Fibroblast of the aortic adventitia (primary cell): ENCODE measurements at regions not wholly inside any gene's neighbourhood (a gene's known extent, or its start where the extent isn't known, plus 50 kb on each side); places are given as distances from the start of the nearest gene placed in this dataset.

Experiments
- DNase-seq: peaks from one replicate; pipeline ENCODE4 v3.0.0-alpha.2; 2010; ENCODE audit warnings: low read depth
- H3K4me3 ChIP-seq: 2 replicates; pipeline ENCODE4 v1.5.1; 2011; ENCODE audit warnings: low read depth, mild to moderate bottlenecking, control low read depth, low read length, moderate library complexity
- TF ChIP-seq, protein P1 (sequence below): IDR thresholded peaks from 2 replicates; pipeline ENCODE4 v1.5.1; 2011; ENCODE audit warnings: mild to moderate bottlenecking, low read length, control low read depth, inconsistent platforms; ENCODE audit not compliant: insufficient read depth

DNA sequence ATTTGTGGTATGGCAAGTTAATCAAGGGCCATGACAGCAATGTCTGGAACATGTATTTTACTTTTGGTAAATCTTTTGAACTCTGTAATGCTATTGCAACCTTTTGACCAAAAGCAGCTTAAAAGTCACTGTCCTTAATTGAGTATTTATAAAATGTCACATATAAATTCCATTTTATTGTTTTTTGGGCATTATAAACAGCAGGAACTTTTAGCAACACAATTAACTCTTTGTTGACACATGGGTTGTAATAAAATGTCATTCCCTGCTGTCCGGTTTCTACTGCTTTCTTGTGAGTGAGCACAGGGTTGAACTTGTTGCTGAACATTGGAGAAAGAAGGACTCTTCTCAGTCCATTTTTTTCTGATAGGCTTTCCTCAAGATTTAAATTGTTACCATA lies 1923.1 kb downstream of the PCDH9 start:
- DNase-seq: no peak
- no peak overlapping the region for H3K4me3 ChIP-seq
- TF ChIP-seq, protein P1, sequence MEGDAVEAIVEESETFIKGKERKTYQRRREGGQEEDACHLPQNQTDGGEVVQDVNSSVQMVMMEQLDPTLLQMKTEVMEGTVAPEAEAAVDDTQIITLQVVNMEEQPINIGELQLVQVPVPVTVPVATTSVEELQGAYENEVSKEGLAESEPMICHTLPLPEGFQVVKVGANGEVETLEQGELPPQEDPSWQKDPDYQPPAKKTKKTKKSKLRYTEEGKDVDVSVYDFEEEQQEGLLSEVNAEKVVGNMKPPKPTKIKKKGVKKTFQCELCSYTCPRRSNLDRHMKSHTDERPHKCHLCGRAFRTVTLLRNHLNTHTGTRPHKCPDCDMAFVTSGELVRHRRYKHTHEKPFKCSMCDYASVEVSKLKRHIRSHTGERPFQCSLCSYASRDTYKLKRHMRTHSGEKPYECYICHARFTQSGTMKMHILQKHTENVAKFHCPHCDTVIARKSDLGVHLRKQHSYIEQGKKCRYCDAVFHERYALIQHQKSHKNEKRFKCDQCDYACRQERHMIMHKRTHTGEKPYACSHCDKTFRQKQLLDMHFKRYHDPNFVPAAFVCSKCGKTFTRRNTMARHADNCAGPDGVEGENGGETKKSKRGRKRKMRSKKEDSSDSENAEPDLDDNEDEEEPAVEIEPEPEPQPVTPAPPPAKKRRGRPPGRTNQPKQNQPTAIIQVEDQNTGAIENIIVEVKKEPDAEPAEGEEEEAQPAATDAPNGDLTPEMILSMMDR: no peak

DNA sequence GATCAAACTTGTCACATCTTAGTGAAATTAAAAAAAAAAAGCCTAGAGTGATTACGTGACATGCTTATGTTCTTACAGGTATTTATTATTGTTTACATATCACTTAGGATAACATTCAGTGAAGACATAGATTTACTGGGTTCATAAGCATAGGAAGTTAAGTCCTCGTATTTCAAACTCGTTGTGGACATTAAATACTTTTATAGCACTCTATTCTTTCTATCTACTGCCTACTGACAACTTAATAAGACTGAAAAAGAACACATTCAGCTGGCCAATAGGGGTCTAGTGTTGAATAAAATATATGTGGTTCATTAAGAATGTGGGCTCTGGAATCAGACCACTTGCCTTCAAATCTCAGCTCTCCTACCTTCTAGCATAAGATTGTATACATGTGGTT lies 1927.4 kb downstream of the PCDH9 start:
- no peak overlapping the region for H3K4me3 ChIP-seq
- no peak for DNase-seq
- TF ChIP-seq, protein P1: no peak

DNA sequence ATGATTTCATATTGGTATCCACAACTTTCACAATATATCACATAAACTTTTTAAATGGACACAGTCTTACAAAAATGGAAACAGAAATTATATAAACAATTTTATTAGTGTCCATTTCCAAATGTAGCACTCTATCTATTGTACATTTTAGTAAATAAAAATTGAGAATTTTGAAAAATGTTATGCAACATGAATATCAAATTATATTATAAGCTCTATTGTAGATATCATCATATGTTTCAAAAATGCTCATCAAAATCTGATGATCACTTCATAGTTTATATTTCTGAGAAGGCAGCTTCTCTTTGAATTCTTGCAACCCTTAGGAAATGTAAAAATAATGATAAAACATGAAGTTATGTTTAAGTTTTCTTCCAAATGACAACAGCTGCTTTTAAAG lies 1928.6 kb downstream of the PCDH9 start:
- H3K4me3 ChIP-seq: no peak overlapping the region
- TF ChIP-seq, protein P1: no peak
- no peak for DNase-seq

DNA sequence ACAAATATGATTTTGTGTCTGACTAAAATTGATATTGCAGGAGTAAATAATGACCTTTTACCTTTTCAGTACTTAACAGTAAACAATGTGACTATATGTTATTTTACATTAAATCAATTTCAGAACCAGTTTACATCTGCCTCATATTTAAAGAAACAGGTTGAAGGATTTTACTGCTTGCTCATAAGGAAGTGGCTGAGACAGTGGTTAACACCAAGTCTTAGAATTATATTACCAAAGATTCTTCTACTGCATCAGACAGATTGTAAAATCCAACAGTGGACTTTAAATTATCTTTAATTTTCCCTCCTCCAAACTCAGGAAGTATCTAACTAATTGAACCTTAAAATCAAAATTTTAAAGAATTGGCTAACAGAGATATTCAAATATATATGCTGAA lies 1929.9 kb downstream of the PCDH9 start:
- TF ChIP-seq, protein P1: no peak
- H3K4me3 ChIP-seq: no peak overlapping the region
- DNase-seq: no peak

DNA sequence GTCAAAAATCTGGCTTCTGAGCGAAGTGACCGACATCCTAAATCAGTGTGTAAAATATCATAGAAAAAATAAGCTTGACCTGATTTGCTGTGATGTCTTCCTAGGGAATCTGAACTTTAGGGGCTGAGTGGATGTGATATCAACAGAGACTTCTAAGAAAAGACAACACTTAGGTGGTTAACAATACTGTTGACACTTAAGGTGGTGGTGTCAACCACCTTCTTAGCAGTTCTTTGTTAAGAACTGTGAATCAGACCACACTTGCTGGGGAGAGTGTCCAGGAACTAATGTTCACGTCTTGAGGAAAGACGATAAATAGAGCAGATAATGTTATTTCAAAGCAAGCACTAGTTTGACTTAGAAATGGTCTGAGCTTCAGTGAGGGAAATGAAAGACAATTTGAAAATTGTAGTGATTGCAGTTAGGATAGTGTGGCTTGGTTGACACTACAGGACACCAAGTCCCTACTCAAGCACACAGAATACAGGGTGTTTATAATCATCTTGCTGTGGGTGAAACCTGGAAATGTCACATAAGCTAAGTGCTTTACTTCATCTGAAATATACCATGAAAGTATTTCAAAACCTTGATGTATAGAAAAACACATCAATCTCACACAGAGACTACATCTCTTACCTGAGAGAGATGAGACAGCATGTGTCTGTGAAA lies 1936.5 kb downstream of the PCDH9 start:
- DNase-seq: no peak
- TF ChIP-seq, protein P1: no peak
- no peak overlapping the region for H3K4me3 ChIP-seq

DNA sequence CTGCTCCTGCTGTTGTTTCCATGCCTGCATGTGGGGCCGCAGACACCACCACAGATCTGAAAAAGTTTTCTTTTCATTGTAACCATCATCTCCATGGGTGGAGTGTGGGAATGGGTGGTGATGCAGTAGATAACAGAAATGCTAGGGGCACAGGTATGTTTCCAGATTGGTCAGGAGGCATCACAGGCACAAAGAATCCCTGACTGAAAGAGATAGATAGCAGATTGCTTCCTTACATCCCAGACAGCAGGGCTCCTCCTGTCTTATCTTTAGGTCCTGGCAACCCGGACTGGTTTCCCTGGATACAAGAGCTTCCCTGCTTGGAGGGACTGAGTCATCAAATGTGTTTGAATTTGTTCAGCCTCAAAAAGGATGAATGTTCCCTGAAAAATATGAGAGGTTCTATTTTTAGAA lies 1937.6 kb downstream of the PCDH9 start:
- H3K4me3 ChIP-seq: no peak overlapping the region
- peak; percentile 41 for DNase-seq
- TF ChIP-seq, protein P1: no peak

DNA sequence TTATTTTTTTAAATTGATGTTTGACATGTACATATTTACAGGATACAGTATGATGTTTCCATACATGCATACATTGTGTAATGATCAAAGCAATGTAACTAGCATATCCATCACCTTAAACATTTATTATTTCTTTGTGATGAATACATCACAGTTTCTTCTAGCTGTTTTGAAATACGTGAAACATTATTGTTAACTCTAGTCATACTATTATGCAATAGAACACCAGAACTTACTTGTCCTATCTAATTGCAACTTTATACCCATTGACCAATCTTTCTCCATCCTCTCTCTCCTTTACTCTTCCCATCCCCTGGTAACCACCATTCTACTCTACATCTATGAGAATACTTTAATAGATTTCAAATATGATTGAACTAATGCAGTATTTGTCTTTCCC lies 1942.7 kb downstream of the PCDH9 start:
- TF ChIP-seq, protein P1: no peak
- H3K4me3 ChIP-seq: no peak overlapping the region
- no peak for DNase-seq
